ENCODE measurements at regions not wholly inside any gene's neighbourhood (a gene's known extent, or its start where the extent isn't known, plus 50 kb on each side); places are given as distances from the start of the nearest gene placed in this dataset.

- TF ChIP-seq CTCF (IDR thresholded peaks at IDR 0.05) (no peak), POLR2A (IDR thresholded peaks at IDR 0.05) (no peak)
Observed at GRCh38 chr14:25521616-25522015, 471.7 kb upstream of the STXBP6 start.
